ENCODE measurements at regions not wholly inside any gene's neighbourhood (a gene's known extent, or its start where the extent isn't known, plus 50 kb on each side); places are given as distances from the start of the nearest gene placed in this dataset.

GRCh38 chr3:134087060-134087974 is 57.6 kb upstream of the SLCO2A1 start:
- CTCF ChIA-PET, result no interaction called here

More at GRCh38 chr3:134087060-134087974, 57.6 kb upstream of the SLCO2A1 start:
- Histone ChIP-seq H3K9me3 (ENCODE audit: control insufficient read depth, insufficient read depth, low read length) (no peaks in the 10 kb centered on the region), H3K56ac (ENCODE audit: extremely low read depth, insufficient read depth, low read length) (no peak overlapping the region), H3K27me3 (ENCODE audit: control insufficient read depth, insufficient read depth, low read length) (no peaks in the 10 kb centered on the region), H2AK9ac (replicated peaks; ENCODE audit: low read depth, low read length, poor library complexity) (peak overlapping the region; percentile 70), H3K4me2 (ENCODE audit: low read depth, low read length) (no peak overlapping the region), H3K9me1 (ENCODE audit: insufficient read depth, low read length) (peaks cover 19% of the 10 kb centered on the region), H3K9ac (ENCODE audit: low read depth, low read length) (no peak overlapping the region), H2AFZ (replicated peaks; ENCODE audit: low read length, poor library complexity) (peak overlapping the region; percentile 30), H2BK120ac (ENCODE audit: low read depth, low read length) (no peak overlapping the region), H3K79me1 (ENCODE audit: low read depth in 1 of 2, low read length in 2 of 2) (no peaks in the 10 kb centered on the region), H2AK5ac (ENCODE audit: low read depth, low read length) (peak overlapping the region; percentile 35), H3K36me3 (ENCODE audit: control insufficient read depth, insufficient read depth, low read length) (no peaks in the 10 kb centered on the region), H3K23ac (ENCODE audit: low read depth, low read length) (no peak overlapping the region; the same call in 1 of the 2 replicates), H2BK15ac (ENCODE audit: low read depth, low read length) (peak overlapping the region; percentile 78), H3K18ac (ENCODE audit: low read depth, low read length) (no peak overlapping the region), H2BK5ac (ENCODE audit: low read depth, low read length, poor library complexity, severe bottlenecking) (no peak overlapping the region), H4K8ac (ENCODE audit: low read depth in 2 of 2, low read length in 2 of 2) (no peak overlapping the region), H3K4me1 (ENCODE audit: control insufficient read depth, insufficient read depth, low read length) (peaks cover 5% of the 10 kb centered on the region), H3K4ac (ENCODE audit: low read depth, low read length) (peak overlapping the region; percentile 43; the same call in 1 of the 2 replicates), H3K27ac (ENCODE audit: insufficient read depth, low read length) (no peak overlapping the region), H2BK20ac (ENCODE audit: low read depth, low read length) (peak overlapping the region; percentile 37; the same call in 1 of the 2 replicates), H4K91ac (ENCODE audit: insufficient read depth, low read depth, low read length) (no peak overlapping the region; the same call in none of the 2 replicates), H3K4me3 (ENCODE audit: insufficient read depth, low read depth, low read length) (no peak overlapping the region), H4K20me1 (ENCODE audit: insufficient read depth, low read length) (no peaks in the 10 kb centered on the region), H4K5ac (ENCODE audit: low read depth, low read length) (no peak overlapping the region), H3K14ac (replicated peaks; ENCODE audit: low read depth, low read length) (no peak overlapping the region)
- ATAC-seq (ENCODE audit: low read depth), result no peak
- intact Hi-C loops (cut with micrococcal nuclease), result no loop called here
- dilution Hi-C loops (cut with HindIII; ENCODE audit: low sequenced_read_pairs, unreplicated experiment), result no loop called here
- DNase-seq, result peak; percentile 55
- no peak for TF ChIP-seq FOS (IDR thresholded peaks at IDR 0.05; ENCODE audit: low read depth, low read length)
- no peak for TF ChIP-seq MAFK (IDR thresholded peaks at IDR 0.05; ENCODE audit: low read depth, low read length)
- TF ChIP-seq CEBPB (IDR thresholded peaks at IDR 0.05; ENCODE audit: low read depth, low read length), result peak; percentile 48
- no peak for TF ChIP-seq BHLHE40 (IDR thresholded peaks at IDR 0.05; ENCODE audit: low read depth, low read length)
- peak; percentile 35; the same call in 1 of the 2 replicates for TF ChIP-seq USF2 (IDR thresholded peaks at IDR 0.05; ENCODE audit: low read depth, low read length)
- TF ChIP-seq RFX5 (IDR thresholded peaks at IDR 0.05; ENCODE audit: low read depth, low read length), result no peak
- TF ChIP-seq ELK1 (IDR thresholded peaks at IDR 0.05; ENCODE audit: borderline replicate concordance, low read depth, low read length), result no peak
- WGBS, 2 experiments (ENCODE audit: extremely low coverage in 2 of 2, insufficient read length in 1 of 2), result 86% methylated on average over 4 of the region's 10 CpGs; no CpG with 5 or more reads in 1 of the 2 experiments
- in situ Hi-C loops (cut with MboI; ENCODE audit: low sequenced_read_pairs), result no loop called here
- POLR2A ChIA-PET (ENCODE audit: unreplicated experiment), result no interaction called here
- no TSS peak for BruUV-seq (replicated peaks)

All from IMR-90 (cell line).